GM18499 (cell line): ENCODE measurements at regions not wholly inside any gene's neighbourhood (a gene's known extent, or its start where the extent isn't known, plus 50 kb on each side); places are given as distances from the start of the nearest gene placed in this dataset.
"Not testable (repeated sequence)": the region's sequence is repeated elsewhere in the genome, so short reads cannot be mapped to it uniquely, and the experiment has no call there.

Experiments
- ATAC-seq: cut with Tn5 transposase; IDR thresholded peaks from one replicate; pipeline ENCODE4 v1.9.1; 2021; ENCODE audit warnings: moderate number of reproducible peaks; ENCODE audit not compliant: insufficient read depth, unreplicated experiment

DNA sequence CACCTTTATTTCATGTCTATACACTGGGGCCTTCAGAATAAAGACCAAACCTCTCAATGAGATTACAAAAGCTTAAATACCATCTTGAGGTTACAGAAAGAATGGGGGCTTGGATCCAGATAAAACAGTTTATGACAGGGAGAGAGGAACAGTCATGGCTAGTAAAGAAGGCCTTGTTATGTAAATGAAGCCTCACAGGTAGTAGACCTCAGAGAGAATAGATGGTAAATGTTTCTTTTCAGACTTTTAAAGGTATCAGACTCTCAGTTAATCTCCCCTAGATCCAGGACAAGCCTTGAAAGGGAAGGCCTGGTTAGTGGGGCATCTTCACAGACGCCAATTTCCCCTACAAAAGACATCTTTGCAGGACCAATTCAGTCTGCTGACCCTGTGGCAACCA is 1325.6 kb downstream of the HACE1 start:
- ATAC-seq = no peak

DNA sequence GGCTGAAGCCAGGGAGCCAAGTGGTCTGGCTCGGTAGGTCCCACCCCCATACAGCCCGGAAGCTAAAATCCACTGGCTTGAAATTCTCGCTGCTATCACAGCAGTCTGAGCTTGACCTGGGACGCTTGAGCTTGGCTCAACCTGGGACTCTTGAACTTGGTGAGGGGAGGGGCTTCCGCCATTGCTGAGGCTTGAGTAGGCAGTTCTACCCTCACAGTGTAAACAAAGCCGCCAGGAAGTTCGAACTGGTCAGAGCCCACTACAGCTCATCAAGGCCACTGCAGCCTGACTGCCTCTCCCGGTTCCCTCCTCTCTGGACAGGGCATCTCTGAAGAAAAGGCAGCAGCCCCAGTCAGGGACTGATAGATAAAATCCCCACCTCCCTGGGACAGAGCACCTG is 1337.7 kb downstream of the HACE1 start:
- ATAC-seq = no peak

DNA sequence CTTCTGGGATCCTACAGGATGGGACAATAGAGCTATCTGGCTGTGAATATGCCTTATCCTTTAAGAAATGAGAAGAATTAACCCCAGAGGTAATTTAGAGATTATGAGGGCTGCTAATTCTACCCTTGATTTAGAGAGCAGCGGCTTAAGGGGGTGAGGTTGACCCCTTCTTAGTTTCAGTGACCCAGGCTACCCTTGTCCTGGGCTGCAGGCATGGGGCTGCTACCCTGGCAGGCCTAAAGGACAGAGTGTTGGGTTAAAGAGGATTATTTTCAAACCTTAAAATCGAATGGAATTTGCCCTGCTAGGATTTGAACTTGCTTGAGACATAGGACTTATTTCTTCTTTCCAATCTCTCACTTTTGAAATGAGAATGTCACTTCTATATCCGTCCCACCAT is 1343.4 kb downstream of the HACE1 start:
- ATAC-seq = no peak

DNA sequence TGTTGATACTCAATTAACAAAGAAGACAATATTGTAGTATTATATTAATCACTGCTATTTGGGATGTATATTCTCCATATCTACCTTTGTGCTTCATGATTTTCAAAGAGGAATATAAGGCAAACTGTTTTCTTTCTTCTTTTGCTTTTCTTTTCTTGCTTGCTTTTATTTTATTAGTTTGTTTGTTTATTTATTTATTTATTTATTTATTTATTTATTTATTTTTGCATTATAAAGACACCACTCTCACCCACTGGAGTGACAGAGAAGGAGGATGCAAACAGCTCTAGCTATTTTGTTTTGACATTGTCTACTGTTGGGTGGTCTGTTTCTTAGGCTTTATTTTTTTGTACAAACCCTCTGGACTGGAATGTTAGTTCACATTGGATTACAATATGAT is 1352.7 kb downstream of the HACE1 start:
- ATAC-seq = no peak

DNA sequence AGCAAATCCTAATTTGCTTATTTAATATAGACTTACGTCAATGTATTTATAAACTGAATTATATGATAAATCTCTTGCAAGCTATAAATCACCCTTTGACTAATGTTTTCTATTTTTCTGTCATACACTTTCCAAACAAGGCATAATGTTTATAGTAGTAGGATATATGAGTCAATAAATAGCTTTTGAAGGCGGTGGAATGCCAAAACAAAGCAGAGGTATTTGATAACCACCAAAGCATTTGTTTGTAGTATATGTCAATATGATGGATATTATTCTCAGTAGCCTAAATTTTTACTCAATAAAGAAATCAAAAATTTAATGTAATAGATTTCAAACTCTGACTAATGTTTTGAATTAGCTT is 1354.6 kb downstream of the HACE1 start:
- ATAC-seq = no peak

DNA sequence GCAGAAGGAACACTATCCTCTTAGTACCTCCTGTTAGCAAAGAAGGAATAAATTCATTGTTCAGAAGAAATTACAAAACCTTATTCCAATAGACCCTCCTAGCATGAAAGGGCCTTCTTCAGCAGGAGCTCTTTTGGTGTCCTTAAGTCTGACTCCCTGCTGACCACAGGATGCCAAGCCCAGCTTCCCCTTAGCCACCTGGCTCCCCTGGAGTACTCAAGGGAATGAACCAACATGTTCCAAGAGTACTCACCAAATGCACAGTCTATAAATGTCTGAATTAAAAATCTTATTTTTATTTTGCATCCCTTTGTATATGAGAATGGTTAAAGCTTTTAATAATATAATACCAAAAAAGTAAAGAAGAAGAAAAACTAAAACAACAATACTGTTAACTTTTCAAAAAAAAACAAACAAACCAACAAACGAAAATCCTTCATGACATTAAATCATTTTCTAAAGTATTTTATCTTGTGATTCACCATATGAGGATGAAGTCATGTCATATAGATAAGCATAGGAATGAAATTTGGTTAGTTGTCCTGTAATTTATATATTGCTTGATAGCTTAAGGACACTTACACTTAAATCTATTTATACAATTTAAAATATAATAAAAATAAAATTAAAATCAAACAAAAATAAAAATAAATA is 1355.1 kb downstream of the HACE1 start:
- no peak for ATAC-seq

DNA sequence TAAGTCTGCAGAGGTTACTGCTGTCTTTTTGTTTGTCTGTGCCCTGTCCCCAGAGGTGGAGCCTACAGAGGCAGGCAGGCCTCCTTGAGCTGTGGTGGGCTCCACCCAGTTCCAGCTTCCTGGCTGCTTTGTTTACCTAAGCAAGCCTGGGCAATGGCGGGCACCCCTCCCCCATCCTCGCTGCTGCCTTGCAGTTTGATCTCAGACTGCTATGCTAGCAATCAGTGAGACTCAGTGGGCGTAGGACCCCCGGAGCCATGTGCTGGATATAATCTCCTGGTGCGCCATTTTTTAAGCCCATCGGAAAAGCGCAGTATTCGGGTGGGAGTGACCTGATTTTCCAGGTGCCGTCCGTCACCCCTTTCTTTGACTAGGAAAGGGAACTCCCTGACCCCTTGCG is 1363.1 kb downstream of the HACE1 start:
- not testable (repeated sequence) for ATAC-seq

DNA sequence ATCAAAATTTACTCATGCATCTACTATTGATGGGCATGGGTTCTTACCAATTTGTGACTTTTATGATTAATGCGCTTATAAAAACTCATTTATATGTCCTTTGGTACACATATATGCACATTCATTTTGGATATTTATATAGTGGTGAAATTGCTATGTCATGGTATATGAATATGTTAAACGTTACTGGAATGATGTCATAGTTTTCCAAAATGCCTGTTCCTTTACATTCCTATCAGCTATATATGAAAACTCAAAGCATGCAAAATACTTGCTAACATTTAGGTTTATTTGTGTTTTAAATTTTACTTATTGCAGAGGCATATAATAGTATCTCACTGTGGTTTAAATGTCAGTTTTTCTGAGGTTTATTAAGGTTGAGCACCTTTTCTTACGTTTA is 1403.1 kb downstream of the HACE1 start:
- no peak for ATAC-seq

DNA sequence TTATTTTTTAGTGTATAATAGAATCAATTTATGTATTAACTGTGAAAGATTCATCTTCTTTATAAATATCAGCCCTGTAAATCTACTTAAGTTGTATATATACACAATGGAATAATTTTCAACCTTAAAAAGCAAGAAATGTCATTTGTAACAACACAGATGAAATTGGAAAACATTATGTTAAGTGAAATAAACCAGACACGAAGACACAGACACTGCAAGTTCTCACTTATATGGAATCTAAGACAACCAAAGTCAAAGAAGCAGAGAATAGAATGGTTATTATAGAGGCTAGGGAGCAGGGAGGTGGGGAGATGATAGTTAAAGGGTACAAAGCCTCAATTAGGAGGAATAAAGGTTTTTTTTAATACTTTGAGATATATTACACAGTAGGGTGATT is 1404.4 kb downstream of the HACE1 start:
- ATAC-seq = no peak

DNA sequence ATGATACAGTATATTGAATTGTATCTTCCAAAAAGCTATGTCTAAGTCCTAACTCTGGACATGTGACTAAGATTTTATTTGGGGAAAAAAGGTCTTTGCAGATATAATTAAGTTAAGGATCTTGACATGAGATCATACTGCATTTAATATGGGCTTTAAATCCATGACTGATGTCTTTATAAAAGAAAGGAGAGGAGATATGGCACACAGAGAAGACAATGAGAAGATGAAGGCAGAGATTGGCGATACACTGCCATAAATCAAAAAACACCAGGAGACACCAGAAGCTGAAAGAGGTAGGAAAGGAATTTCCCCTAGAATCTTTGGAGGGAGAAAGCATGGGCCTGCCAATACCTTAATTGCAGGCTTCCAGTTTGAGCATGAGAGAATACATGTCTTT is 1450.2 kb downstream of the HACE1 start:
- no peak for ATAC-seq

DNA sequence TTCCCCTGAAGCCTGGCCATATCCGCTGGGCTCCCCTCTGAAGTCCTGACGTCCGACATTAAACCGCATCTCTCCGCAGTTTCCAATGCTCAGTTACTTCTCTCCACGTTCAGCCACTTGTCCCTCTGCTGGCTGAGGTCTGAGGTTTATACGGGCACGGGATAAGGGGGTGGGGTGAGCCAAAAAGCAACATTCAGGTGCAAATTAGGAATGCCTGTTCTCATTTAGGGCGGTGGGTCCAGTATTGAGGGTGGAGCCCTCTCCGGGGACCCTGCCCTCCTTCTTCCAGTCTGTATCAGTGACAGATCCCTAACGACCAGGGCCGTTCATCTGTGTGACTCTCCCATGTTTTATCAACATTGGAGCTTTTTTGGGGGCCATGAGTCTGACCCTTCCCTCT is 1454.4 kb downstream of the HACE1 start:
- ATAC-seq = no peak

DNA sequence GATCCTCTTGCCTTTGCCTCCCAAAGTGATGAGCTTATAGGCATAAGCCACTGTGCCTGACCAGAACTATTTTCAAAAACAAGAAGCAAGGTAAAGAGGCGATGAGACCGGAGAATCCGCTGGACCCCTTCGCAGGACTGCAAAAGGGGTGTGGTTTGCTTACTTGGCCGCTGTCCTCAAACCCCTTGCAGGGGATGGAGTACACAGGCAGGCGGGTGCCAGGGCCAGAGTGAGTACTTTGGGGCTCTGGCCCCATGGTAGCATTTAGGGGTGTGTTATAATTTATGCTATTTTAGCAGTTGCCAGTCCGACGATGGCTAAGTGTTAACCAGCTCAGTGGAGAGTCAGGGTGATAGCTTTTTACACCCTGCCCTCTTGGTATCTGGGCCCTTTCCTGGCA is 1454.9 kb downstream of the HACE1 start:
- no peak for ATAC-seq

DNA sequence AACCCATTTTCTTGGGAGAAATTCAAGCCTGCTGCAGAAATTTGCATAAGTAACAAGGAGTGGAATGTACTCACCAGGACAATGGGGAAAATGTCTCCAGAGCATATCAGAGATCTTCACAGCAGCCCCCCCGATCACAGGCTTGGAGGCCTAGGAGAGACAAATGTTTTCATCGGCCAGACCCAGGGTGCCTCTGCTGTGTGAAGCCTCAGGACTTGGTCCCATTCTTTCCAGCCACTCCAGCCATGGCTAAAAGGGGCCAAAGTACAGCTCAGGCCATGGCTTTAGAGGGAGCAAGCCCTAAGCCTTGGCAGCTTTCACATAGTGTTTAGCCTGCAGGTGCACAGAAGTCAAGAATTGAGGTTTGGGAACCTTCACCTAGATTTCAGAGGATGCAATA is 1463.0 kb downstream of the HACE1 start:
- ATAC-seq = no peak

DNA sequence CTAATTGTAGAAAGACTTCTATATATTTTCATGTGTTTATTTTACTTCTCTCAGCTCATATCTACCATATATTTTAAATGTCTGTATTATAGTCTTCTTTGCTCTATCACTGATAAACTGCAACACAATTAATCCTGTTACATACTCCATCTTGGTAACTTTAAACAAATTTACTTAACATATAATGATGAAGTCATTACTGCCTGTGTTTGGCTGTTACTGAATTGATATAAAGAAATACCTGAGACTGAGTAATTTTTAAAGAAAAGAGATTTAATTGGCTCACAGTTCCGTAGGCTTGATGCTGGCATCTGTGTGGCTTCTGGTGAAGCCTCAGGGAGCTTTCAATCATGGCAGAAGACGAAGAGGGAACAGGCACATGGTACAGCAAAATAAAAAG is 1480.4 kb downstream of the HACE1 start:
- no peak for ATAC-seq

DNA sequence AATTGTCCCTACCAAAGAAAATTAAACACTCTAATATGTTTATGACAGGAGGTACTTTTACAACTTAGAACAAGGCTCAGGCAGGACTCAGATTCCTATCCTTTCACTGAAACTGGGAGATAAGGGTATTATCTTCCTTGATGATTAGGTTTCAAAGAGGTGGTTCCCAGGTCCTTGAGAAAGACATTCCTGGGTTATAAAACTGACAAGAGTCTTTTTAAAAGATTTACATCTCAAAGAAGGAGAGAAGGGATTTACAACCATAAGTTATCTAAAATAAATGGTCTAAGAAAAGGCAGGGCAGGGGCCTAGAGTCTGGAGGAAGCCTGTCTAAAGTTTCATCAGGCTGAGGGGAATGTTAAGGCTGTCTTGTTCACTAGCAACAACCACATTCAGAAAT is 1492.5 kb downstream of the HACE1 start:
- no peak for ATAC-seq

DNA sequence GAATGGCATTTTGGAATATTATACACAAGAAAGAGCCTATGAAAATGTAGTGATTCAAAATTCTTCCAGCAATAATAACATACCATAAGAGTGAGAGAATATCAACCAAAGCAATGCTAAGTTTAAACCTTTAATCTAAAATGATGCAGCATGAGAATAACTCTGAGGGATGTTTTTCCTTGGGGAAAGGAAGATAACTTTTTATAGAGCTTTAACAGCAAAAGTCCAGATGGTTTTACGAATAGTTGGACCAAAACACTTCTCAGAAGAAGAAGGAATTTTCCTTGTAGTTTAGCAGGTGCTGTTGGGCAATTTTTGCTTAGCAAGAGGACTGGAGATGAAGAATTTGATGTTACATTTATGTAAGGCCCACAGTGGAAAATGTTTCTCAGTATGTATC is 1503.2 kb downstream of the HACE1 start:
- no peak for ATAC-seq

DNA sequence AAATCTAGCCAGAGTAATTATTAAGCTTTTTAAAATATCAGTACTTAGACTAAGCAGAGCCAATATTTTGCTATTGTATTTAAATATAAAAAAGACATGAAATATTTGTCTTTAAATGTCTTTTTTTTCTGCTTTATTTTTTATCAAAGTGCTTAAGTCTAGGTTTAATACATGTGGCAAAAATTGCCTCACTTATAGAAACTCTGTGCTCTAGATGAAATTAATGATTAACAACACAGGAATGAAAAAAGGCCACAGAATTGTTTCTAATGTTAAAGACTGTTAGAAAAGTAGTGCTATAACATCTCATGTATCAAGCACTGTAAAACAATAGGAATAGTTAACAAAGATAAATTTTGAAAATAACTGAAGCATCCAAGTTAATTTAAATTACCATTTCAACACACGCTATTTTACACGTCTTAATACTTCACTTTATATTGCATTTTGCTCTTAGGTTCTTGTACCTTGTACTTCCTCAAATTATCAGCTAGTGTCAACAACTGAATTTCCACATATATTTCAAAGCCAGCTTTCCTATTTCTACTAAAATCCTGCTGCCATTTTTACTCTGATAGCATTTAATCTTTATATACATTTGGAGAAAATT is 1515.1 kb downstream of the HACE1 start:
- ATAC-seq = no peak

DNA sequence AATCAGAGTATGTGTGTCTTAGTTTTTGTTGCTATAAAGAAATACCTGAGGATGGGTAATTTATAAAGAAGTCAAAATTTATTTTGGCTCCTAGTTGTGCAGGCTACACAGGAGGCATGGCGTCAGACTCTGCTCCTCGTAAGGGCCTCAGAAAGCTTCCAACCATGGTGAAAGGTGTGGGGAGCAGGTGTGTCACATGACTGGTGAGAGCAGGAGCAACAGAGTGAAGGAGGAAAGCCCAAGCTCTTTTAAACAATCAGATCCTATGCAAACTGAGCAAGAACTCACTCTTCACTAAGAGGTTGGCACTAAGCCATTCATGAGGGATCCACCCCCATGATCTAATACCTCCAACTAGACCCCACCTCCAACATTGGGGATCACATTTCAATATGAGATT is 1524.3 kb downstream of the HACE1 start:
- ATAC-seq = no peak

DNA sequence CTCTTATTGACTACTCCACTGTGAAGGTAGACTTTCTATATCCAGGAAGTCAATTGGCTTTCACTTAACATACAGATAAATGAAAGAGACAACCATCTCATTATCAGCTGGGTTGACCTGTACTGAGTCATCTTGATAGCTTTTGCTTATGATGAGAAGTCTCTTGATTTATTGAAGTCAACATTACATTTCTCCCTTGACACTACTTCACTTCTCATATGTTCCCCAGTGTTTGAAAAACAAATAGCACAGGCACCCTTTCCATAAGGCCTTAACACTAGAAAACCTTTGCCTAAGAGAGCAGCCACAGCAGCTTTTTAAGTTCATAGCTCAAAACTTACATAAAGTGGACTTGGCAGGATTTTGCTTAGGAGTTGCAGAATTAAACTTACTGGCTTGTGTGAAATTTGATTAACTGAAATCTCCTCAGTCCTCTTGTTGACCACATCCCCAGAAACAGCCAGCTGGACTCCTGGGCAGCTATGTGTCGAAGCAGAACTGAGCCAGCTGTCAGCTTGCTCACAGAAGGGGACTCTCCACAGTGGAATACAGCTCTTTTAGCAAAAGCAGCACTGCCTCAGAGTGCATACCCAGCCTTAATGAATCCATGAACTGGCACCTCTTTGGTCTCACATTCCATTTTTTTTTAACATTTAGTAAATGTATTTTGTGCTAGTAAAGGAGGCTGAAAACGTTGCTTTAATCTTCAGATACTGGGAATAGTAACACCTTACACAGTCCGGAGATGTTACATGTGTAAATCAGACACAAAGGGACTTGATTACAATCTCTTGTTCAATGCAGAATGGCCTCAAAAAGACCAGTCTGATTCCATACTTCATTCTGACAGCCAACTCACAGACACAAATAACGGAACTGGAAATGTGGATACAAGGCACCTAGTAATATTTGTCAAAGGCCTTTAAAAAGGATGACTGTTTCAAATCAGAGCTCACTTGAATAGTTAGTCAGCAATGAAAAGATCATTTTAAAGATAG is 1532.7 kb downstream of the HACE1 start:
- no peak for ATAC-seq

DNA sequence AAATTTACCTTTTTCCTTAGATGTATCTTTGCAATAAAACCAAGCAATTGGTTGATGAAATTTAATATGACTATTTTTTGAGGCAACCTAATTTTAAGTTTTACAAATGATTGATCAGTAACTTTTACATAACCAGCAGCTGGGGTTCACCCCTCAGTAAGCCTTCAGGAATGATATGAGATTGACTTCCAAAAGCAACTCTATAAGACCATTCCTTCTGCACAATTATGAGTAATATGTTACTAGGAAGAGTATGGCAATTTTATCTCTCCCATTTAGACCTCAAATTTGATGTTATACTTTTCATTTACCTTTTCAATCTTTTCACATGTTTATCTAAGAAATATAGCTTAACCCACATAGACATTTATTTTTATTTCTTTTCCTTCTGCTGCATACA is 1546.3 kb downstream of the HACE1 start:
- ATAC-seq = no peak

DNA sequence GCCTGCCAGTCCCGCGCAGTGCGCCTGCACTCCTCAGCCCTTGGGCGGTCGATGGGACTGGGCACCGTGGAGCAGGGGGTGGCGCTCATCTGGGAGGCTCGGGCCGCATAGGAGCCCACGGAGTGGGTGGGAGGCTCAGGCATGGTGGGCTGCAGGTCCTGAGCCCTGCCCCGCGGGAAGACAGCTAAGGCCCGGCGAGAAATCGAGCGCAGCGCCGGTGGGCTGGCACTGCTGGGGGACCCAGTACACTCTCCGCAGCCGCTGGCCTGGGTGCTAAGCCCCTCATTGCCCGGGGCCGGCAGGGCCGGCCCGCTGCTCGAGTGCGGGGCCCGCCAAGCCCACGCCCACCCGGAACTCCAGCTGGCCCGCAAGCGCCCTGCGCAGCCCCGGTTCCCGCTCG is 1565.3 kb downstream of the HACE1 start:
- not testable (repeated sequence) for ATAC-seq
